SK-N-SH treated with all-trans-retinoic acid at 6 μM for 48 hours (cell line): ENCODE measurements at regions not wholly inside any gene's neighbourhood (a gene's known extent, or its start where the extent isn't known, plus 50 kb on each side); places are given as distances from the start of the nearest gene placed in this dataset.
A peak's percentile ranks its signal among the peaks of the same experiment; 100 is the strongest.
"Not testable (repeated sequence)": the region's sequence is repeated elsewhere in the genome, so short reads cannot be mapped to it uniquely, and the experiment has no call there.

Experiments
- ATAC-seq: fragments of 200-7000 bp; cut with Tn5 transposase; 3 replicates; pipeline ENCODE4 v1.9.1; 2020; ENCODE audit warnings: mild to moderate bottlenecking, moderate library complexity
- ARNTL ChIP-seq: fragments of 450-650 bp; formaldehyde crosslinking; IDR thresholded peaks from 2 replicates; pipeline ENCODE4 v1.5.0; 2020; ENCODE audit warnings: low read depth, mild to moderate bottlenecking, moderate library complexity, borderline replicate concordance
- BACH2 ChIP-seq: fragments of 250-450 bp; sonication (Bioruptor Pico); IDR thresholded peaks from 2 replicates; pipeline ENCODE4 v1.9.0; 2021; ENCODE audit warnings: mild to moderate bottlenecking, borderline replicate concordance
- CSDC2 ChIP-seq: fragments of 250-450 bp; sonication (Bioruptor Pico); IDR thresholded peaks from 2 replicates; pipeline ENCODE4 v1.5.0; 2020; ENCODE audit warnings: mild to moderate bottlenecking, moderate library complexity
- ESRRG ChIP-seq: fragments of 250-450 bp; sonication (Bioruptor Pico); IDR thresholded peaks from 2 replicates; pipeline ENCODE4 v1.6.1; 2021; ENCODE audit warnings: mild to moderate bottlenecking
- ISL1 ChIP-seq: fragments of 250-450 bp; sonication (Bioruptor Pico); IDR thresholded peaks from 2 replicates; pipeline ENCODE4 v2.1.2; 2022; ENCODE audit warnings: mild to moderate bottlenecking, moderate library complexity
- OSR1 ChIP-seq: fragments of 250-450 bp; sonication (Bioruptor Pico); IDR thresholded peaks from 2 replicates; pipeline ENCODE4 v1.8.0; 2022; ENCODE audit warnings: moderate library complexity, mild to moderate bottlenecking, inconsistent platforms
- RARB ChIP-seq: fragments of 250-450 bp; sonication (Bioruptor Pico); IDR thresholded peaks from 2 replicates; pipeline ENCODE4 v1.8.0; 2021; ENCODE audit warnings: mild to moderate bottlenecking, moderate library complexity
- SNAI2 ChIP-seq: fragments of 250-450 bp; sonication (Bioruptor Pico); IDR thresholded peaks from 2 replicates; pipeline ENCODE4 v1.5.0; 2020; ENCODE audit warnings: mild to moderate bottlenecking, moderate library complexity
- TCF4 ChIP-seq: fragments of 250-450 bp; sonication (Bioruptor Pico); IDR thresholded peaks from 2 replicates; pipeline ENCODE4 v1.8.0; 2021; ENCODE audit warnings: mild to moderate bottlenecking, moderate library complexity, borderline replicate concordance
- TOX ChIP-seq: fragments of 250-450 bp; sonication (Bioruptor Pico); IDR thresholded peaks from 2 replicates; pipeline ENCODE4 v1.8.0; 2021; ENCODE audit warnings: mild to moderate bottlenecking, moderate library complexity, borderline replicate concordance
- ZC3H10 ChIP-seq: fragments of 250-450 bp; sonication (Bioruptor Pico); IDR thresholded peaks from 2 replicates; pipeline ENCODE4 v1.5.1; 2021; ENCODE audit warnings: mild to moderate bottlenecking, moderate library complexity
- ZFP3 ChIP-seq: fragments of 250-450 bp; sonication (Bioruptor Pico); IDR thresholded peaks from 2 replicates; pipeline ENCODE4 v1.5.0; 2020; ENCODE audit warnings: mild to moderate bottlenecking, moderate library complexity
- ZFP30 ChIP-seq: fragments of 450-650 bp; formaldehyde crosslinking; IDR thresholded peaks from 2 replicates; pipeline ENCODE4 v1.5.0; 2022; ENCODE audit warnings: mild to moderate bottlenecking, moderate library complexity
- ZNF565 ChIP-seq: fragments of 450-650 bp; formaldehyde crosslinking; conservative IDR thresholded peaks from 2 replicates; pipeline ENCODE4 v1.5.0; 2020; ENCODE audit warnings: low read depth, mild to moderate bottlenecking, moderate library complexity
- ZNF8 ChIP-seq: fragments of 450-650 bp; formaldehyde crosslinking; IDR thresholded peaks from 2 replicates; pipeline ENCODE4 v1.5.0; 2020; ENCODE audit warnings: mild to moderate bottlenecking, moderate library complexity
- TF ChIP-seq, protein P1 (sequence below): fragments of 250-450 bp; sonication (Bioruptor Pico); IDR thresholded peaks from 2 replicates; pipeline ENCODE4 v1.8.0; 2020; ENCODE audit warnings: mild to moderate bottlenecking, moderate library complexity, borderline replicate concordance
- TF ChIP-seq, protein P2 (sequence below): fragments of 250-450 bp; sonication (Bioruptor Pico); IDR thresholded peaks from 2 replicates; pipeline ENCODE4 v1.8.0; 2021; ENCODE audit warnings: low read depth, mild to moderate bottlenecking, moderate library complexity, borderline replicate concordance
- TF ChIP-seq, protein P3 (sequence below): fragments of 250-450 bp; sonication (Bioruptor Pico); IDR thresholded peaks from 2 replicates; pipeline ENCODE4 v1.5.0; 2020; ENCODE audit warnings: mild to moderate bottlenecking, moderate library complexity
- TF ChIP-seq, protein P4 (sequence below): fragments of 250-450 bp; sonication (Bioruptor Pico); IDR thresholded peaks from 2 replicates; pipeline ENCODE4 v1.5.1; 2020; ENCODE audit warnings: low read depth, mild to moderate bottlenecking, moderate library complexity

DNA sequence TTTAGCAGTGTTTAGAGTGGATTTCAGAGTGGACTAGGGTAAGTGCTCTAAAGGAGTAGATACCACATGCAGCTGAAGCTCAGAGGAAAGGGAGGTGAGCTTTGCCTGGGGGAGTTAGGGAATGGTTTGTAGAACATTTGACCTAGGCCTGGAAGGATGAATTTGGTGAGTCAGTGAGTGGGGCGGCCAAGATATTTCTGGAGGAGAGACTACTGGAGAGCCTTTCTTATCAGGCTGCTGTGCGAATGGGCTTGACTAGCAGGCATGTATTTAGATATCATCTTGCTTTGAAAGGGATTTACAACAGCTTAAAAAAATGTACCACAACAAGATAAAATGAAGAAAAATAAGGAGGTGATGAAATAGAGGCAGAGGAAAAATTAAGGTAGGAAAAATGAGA lies 77.8 kb upstream of the ROPN1 start:
- ATAC-seq, result not testable (repeated sequence)
- TF ChIP-seq ZFP3, result 0 out of 2 replicates have a peak, but pooled peaks have one; percentile 13

DNA sequence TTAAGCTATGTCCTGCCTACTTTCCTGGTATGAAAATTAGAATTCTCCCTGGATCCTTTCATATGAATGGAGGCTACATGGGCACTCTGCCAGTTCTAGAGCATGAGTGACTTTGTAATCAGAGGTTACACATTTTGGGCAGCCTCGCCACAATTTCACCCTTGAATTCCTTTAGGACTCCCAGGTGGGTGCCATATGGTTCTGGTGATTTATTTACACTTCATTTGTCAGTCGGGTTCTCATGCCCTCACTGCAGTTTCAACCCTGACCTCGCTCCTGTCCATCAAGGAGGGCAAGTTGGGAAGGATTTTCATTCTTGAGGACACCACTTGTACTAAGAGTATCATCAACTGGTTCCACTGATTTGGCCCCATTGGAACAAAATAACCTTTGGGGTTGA lies 83.2 kb upstream of the ROPN1 start:
- not testable (repeated sequence) for ATAC-seq

DNA sequence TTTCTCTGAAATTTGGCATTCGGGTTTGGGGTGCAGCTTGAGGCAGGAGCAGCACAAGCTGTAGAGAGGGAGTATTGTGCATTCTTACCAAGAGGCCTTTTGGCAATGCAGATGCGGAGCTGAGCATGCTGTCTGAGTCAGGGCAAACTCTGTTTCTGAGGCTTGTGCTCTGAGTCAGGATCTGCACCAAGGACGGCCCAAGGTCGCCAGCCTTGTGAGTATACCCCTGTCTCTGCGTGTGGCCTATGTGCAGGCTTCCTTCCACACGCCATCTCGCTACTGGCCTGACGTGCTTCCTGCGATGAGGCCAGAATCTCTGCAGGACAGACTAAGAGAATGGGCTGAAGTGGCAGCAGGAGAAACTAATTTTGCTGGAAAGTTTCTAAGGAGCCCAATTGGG lies 83.8 kb upstream of the ROPN1 start:
- 0 out of 3 replicates have a peak, but pooled peaks have one; percentile 40 for ATAC-seq
- TF ChIP-seq BACH2 (CRISPR knock-in tag), result no peak
- TF ChIP-seq, protein P1, sequence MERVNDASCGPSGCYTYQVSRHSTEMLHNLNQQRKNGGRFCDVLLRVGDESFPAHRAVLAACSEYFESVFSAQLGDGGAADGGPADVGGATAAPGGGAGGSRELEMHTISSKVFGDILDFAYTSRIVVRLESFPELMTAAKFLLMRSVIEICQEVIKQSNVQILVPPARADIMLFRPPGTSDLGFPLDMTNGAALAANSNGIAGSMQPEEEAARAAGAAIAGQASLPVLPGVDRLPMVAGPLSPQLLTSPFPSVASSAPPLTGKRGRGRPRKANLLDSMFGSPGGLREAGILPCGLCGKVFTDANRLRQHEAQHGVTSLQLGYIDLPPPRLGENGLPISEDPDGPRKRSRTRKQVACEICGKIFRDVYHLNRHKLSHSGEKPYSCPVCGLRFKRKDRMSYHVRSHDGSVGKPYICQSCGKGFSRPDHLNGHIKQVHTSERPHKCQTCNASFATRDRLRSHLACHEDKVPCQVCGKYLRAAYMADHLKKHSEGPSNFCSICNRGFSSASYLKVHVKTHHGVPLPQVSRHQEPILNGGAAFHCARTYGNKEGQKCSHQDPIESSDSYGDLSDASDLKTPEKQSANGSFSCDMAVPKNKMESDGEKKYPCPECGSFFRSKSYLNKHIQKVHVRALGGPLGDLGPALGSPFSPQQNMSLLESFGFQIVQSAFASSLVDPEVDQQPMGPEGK (CRISPR knock-in tag), result no peak
- no peak for TF ChIP-seq OSR1 (CRISPR knock-in tag)

DNA sequence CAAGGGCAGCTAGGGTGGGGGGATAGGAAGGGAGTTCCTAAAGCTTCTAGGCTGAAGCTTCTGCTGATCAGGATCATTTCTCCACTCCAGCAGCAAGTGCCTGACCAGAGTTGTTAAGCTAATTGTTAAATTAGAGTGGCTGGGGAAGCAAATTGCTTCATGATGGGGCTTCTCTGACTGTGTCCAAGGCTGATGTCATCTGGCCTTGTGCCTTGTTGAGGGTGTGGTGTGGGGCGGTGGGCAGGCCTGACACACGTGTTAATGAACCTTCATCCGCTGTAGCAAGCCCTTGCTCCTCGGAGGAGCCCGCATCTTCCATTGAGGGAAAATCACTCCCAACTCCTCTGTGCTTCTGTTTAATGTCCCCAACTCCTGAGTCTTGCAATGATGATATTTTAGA lies 84.3 kb upstream of the ROPN1 start:
- TF ChIP-seq ESRRG (CRISPR knock-in tag) (no peak), ZNF8 (CRISPR knock-in tag) (no peak), TOX (no peak), TCF4 (CRISPR knock-in tag) (no peak), SNAI2 (CRISPR knock-in tag) (no peak), ZNF565 (CRISPR knock-in tag) (no peak), ZFP3 (no peak), BACH2 (CRISPR knock-in tag) (no peak), ZC3H10 (CRISPR knock-in tag) (no peak)
- TF ChIP-seq, protein P2, sequence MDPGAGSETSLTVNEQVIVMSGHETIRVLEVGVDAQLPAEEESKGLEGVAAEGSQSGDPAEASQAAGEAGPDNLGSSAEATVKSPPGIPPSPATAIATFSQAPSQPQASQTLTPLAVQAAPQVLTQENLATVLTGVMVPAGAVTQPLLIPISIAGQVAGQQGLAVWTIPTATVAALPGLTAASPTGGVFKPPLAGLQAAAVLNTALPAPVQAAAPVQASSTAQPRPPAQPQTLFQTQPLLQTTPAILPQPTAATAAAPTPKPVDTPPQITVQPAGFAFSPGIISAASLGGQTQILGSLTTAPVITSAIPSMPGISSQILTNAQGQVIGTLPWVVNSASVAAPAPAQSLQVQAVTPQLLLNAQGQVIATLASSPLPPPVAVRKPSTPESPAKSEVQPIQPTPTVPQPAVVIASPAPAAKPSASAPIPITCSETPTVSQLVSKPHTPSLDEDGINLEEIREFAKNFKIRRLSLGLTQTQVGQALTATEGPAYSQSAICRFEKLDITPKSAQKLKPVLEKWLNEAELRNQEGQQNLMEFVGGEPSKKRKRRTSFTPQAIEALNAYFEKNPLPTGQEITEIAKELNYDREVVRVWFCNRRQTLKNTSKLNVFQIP (CRISPR knock-in tag), result no peak
- TF ChIP-seq, protein P3, sequence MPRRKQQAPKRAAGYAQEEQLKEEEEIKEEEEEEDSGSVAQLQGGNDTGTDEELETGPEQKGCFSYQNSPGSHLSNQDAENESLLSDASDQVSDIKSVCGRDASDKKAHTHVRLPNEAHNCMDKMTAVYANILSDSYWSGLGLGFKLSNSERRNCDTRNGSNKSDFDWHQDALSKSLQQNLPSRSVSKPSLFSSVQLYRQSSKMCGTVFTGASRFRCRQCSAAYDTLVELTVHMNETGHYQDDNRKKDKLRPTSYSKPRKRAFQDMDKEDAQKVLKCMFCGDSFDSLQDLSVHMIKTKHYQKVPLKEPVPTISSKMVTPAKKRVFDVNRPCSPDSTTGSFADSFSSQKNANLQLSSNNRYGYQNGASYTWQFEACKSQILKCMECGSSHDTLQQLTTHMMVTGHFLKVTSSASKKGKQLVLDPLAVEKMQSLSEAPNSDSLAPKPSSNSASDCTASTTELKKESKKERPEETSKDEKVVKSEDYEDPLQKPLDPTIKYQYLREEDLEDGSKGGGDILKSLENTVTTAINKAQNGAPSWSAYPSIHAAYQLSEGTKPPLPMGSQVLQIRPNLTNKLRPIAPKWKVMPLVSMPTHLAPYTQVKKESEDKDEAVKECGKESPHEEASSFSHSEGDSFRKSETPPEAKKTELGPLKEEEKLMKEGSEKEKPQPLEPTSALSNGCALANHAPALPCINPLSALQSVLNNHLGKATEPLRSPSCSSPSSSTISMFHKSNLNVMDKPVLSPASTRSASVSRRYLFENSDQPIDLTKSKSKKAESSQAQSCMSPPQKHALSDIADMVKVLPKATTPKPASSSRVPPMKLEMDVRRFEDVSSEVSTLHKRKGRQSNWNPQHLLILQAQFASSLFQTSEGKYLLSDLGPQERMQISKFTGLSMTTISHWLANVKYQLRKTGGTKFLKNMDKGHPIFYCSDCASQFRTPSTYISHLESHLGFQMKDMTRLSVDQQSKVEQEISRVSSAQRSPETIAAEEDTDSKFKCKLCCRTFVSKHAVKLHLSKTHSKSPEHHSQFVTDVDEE (CRISPR knock-in tag), result no peak
- TF ChIP-seq, protein P4, sequence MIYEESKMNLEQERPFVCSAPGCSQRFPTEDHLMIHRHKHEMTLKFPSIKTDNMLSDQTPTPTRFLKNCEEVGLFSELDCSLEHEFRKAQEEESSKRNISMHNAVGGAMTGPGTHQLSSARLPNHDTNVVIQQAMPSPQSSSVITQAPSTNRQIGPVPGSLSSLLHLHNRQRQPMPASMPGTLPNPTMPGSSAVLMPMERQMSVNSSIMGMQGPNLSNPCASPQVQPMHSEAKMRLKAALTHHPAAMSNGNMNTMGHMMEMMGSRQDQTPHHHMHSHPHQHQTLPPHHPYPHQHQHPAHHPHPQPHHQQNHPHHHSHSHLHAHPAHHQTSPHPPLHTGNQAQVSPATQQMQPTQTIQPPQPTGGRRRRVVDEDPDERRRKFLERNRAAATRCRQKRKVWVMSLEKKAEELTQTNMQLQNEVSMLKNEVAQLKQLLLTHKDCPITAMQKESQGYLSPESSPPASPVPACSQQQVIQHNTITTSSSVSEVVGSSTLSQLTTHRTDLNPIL (CRISPR knock-in tag), result no peak
- ATAC-seq, result no peak

DNA sequence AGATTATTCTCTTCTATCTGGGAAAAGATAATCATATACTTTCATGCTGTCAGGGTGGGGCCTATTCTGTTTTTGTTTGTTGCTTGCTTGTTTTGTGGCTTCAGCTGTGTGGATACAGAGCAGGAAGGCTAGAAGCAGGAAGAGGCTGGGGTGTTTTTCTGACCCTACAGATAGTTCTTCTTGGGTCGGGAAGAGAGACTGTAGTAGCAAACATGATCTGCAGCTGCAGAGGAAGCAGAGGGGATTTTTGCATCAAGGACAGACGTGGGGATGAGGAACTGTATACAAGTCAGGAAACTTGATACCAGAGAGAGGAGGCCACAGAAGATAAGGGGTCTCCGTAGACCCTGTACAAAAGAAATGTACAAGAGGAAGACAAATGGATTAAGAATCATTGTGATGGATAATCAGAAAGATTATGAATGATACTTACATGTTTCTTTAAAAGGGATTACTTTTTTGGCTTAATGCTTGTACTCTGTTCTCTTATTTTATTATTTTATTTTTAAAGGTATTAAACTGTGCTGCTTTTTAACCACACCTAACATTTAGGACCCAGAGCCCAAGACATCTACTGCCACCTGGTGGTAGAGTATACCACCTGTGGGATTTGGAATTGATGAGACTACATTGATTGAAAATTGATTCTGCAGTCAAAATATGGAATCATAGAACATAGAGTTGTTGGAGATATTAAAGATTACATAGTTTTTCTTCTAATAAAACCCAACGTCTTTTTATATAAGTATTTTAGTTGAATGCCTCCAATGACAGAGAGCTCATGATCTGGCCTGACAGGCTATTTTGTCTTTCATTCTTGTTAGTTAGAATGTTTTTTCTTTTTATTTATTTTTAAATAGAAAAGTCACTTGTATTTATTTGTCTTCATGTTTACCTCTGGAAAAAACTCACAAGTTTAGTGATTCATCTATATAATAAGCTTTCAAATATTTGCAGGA lies 87.3 kb upstream of the ROPN1 start:
- TF ChIP-seq ZFP30 (no peak), ZNF565 (CRISPR knock-in tag) (no peak), ZFP3 (no peak), ESRRG (CRISPR knock-in tag) (no peak), ZC3H10 (CRISPR knock-in tag) (no peak), CSDC2 (CRISPR knock-in tag) (no peak), RARB (CRISPR knock-in tag) (no peak), ARNTL (no peak), OSR1 (CRISPR knock-in tag) (no peak), TOX (no peak), ISL1 (no peak), BACH2 (CRISPR knock-in tag) (no peak)
- TF ChIP-seq, protein P4 (CRISPR knock-in tag), result no peak
- TF ChIP-seq, protein P2 (CRISPR knock-in tag), result no peak
- ATAC-seq, result peak; percentile 75; the same call in 2 of the 3 replicates
